ENCODE measurements at regions not wholly inside any gene's neighbourhood (a gene's known extent, or its start where the extent isn't known, plus 50 kb on each side); places are given as distances from the start of the nearest gene placed in this dataset.

DNA sequence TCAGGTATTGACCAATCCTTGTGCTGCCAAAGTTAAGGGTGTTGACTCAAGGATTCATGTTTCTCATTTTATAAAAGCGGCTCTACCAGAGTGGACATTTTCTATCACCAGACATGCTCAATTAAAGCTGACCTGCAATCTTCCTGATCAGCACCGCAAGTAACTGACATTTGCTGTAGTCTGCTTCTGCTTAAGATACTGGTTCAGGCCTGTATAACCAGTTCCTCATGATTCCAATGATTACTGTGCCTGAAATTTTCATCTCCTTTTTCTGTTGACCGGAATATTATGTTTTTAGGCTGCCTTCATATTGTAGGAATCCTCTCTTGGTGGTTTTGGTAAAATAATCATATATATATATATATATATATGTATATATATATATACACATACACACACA, 160.2 kb upstream of the SPIN4 start:
- ATAC-seq = no peak
- no peak for DNase-seq
- Mint-ChIP-seq H3K36me3 (ENCODE audit: insufficient read depth) (peaks cover 4% of the 10 kb centered on the region), H3K9me3 (no peaks in the 10 kb centered on the region), H3K4me3 (no peak overlapping the region), H3K27me3 (ENCODE audit: low read depth) (no peaks in the 10 kb centered on the region), H3K4me1 (ENCODE audit: low read depth) (peaks cover 13% of the 10 kb centered on the region)

DNA sequence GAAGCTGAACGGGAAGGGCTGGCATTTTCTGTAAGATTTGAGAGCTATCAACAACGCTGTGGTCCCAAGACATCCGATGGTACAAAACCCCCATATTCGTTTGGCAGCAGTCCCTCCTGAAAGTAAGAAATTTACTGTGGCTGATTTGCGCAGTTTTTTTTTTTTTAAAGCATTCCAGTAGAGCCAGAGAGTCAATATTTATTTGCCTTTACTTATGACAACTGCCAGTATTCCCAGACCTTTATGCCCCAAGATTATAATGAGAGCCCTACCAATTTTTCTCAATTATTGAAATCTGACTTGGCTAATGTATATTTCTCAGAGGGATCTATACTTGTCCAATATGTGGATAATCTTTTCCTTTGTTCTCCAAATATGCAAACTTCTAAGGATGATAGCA, 157.5 kb upstream of the SPIN4 start:
- Mint-ChIP-seq H3K36me3 (ENCODE audit: insufficient read depth) (peaks cover 4% of the 10 kb centered on the region), H3K4me3 (no peak overlapping the region), H3K4me1 (ENCODE audit: low read depth) (peaks cover 13% of the 10 kb centered on the region), H3K27me3 (ENCODE audit: low read depth) (no peaks in the 10 kb centered on the region), H3K9me3 (no peaks in the 10 kb centered on the region)
- ATAC-seq = no peak
- DNase-seq = no peak

DNA sequence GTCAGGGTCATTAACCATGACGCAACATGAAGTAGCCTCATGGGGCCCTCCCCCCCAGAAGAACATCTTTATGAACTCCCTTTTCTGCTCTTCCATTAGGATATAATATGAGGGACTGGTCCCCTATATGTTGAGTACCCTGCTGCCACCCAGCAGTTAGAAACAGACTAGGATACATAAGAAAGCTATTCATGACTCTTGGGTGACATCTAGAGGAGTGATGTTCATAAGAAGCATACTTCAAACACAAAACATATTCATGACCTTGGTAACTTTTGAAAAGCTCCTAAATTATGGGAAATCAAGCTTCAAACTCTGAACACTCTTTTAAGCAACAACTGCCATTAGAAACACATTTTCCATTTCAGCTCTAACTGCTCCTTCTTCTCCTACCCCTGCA, 155.2 kb upstream of the SPIN4 start:
- no peak overlapping the region for H3K4me3 Mint-ChIP-seq
- ATAC-seq (no peak), DNase-seq (no peak)
- no peaks in the 10 kb centered on the region for H3K9me3 Mint-ChIP-seq
- H3K36me3 Mint-ChIP-seq (ENCODE audit: insufficient read depth) = peaks cover 4% of the 10 kb centered on the region
- no peaks in the 10 kb centered on the region for H3K27me3 Mint-ChIP-seq (ENCODE audit: low read depth)
- H3K4me1 Mint-ChIP-seq (ENCODE audit: low read depth) = peaks cover 12% of the 10 kb centered on the region

DNA sequence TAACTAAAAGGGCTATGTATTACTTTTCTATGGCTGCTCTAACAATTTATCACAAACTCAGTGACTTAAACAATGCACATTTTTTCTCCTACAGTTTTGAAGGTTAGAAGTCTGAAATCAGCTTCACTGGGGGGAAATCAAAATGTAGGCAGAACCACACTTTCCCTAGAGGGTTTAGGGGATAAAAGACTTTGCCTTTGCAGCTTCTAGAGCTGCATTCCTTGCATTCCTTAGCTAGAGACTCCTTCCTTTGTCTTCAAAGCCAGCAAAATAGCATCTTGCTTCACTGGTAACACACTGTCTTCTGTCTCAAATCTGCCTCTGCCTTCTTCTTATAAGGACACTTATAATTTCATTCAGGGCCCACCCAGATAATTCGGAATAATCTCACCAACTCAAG, 152.4 kb upstream of the SPIN4 start:
- Mint-ChIP-seq H3K4me1 (ENCODE audit: low read depth) (peaks cover 6% of the 10 kb centered on the region), H3K27me3 (ENCODE audit: low read depth) (no peaks in the 10 kb centered on the region), H3K9me3 (no peaks in the 10 kb centered on the region), H3K4me3 (no peak overlapping the region), H3K36me3 (ENCODE audit: insufficient read depth) (peaks cover 5% of the 10 kb centered on the region)
- DNase-seq = no peak
- no peak for ATAC-seq

DNA sequence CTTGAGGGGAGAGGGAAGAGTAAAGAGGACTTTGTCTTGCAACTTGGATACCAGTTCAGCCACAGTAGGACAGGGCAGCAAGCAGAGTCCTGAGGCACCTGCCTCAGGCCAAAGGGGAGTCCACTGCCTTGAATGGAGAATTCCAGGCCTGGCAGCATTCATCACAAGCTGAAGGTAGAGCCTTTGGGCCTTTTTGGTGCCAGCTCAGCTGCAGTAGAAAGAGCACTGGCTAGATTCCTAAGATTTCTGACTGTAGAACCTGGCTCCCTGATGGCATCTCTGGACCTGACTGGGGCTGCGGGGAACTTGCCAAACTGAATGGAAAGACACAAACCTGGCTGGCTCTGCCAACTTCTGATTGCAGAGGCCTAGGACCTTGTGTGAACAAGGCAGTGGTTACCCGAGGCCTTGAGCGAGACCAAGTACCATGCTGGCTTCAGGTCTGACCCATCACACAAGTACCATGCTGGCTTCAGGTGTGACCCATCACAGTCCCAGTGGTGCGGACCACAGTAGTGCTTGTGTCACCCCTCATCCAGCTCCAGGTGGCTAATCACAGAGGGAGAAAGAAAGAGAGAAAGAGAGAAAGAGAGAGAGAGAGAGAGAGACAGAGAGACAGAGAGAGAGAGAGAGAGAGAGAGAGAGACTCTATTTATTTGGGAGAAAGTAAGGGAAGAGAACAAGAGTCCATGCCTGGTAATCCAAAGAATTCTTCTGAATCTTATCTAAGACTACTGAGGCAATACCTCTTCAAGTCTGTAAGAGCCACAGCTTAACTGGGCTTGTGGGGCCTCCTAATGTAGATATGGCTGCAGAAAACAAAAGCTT, 137.6 kb upstream of the SPIN4 start:
- no peak overlapping the region for H3K4me3 Mint-ChIP-seq
- no peaks in the 10 kb centered on the region for H3K27me3 Mint-ChIP-seq (ENCODE audit: low read depth)
- no peak for DNase-seq
- H3K4me1 Mint-ChIP-seq (ENCODE audit: low read depth) = peaks cover 2% of the 10 kb centered on the region
- H3K9me3 Mint-ChIP-seq = no peaks in the 10 kb centered on the region
- peaks cover 25% of the 10 kb centered on the region for H3K36me3 Mint-ChIP-seq (ENCODE audit: insufficient read depth)
- ATAC-seq = no peak

DNA sequence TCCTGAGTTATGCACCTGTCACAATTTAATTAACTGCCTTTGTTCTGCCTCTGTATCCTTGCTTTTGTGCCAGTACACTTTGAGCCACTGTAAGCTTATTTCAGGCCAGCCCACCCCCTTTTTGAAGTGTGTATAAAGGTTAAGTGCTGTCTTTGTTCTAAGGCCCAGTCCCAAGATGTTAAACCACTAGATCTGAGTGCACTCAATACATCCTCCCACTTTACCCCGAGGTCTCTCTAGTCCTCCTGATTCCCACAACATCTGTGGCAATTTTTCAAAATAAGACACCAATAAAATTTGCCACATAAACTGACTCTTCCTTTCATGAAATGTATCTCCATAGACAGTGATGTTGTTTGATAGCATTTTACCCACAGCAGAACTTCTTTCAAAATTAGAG, 124.1 kb upstream of the SPIN4 start:
- peaks cover 35% of the 10 kb centered on the region for H3K36me3 Mint-ChIP-seq (ENCODE audit: insufficient read depth)
- no peak for DNase-seq
- no peaks in the 10 kb centered on the region for H3K4me1 Mint-ChIP-seq (ENCODE audit: low read depth)
- no peak for ATAC-seq
- no peak overlapping the region for H3K4me3 Mint-ChIP-seq
- H3K27me3 Mint-ChIP-seq (ENCODE audit: low read depth) = no peaks in the 10 kb centered on the region
- H3K9me3 Mint-ChIP-seq = peaks cover 24% of the 10 kb centered on the region

DNA sequence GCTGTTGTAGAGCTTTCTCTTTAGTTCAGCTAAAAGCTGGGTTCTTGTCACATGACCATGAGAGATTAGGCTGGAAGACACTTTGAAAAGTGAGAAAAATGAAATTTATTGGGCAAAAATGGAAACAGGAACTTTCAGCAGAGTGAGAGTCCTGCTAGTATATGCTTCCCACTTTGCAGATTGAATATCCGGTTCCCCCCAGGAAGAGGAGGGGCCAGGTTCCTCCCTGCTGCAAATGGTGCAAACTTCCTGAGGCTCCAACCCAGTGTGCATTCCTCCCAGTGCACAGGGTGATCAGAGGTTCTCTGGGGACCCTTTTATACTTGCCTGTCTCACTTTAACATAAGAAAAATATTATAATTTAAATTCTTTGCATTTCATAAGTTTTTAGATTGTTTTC, 119.9 kb upstream of the SPIN4 start:
- ATAC-seq = no peak
- Mint-ChIP-seq H3K27me3 (ENCODE audit: low read depth) (no peaks in the 10 kb centered on the region), H3K4me1 (ENCODE audit: low read depth) (no peaks in the 10 kb centered on the region), H3K36me3 (ENCODE audit: insufficient read depth) (peaks cover 20% of the 10 kb centered on the region), H3K4me3 (no peak overlapping the region), H3K9me3 (peaks cover 10% of the 10 kb centered on the region)
- DNase-seq = no peak

DNA sequence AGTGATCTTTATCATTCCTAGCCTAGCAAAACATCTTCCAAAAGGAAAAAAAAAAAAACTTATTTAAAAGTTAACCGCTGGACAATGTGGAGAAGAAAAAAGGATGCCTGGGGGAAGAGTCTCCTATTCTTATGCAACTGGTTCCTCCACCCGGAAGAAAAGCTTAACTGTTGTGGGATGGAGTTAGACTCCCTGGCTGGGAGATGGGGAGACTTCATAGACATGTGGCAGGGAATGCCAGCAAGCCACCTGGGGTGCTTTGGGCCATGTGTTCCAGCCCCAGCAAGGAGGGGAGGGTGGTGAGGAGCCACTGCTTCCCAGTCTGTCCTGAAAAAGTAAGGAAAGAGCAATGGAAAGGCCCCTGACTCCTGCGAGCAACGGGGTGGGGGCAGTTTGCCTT, 119.4 kb upstream of the SPIN4 start:
- Mint-ChIP-seq H3K9me3 (peaks cover 5% of the 10 kb centered on the region), H3K36me3 (ENCODE audit: insufficient read depth) (peaks cover 17% of the 10 kb centered on the region), H3K4me1 (ENCODE audit: low read depth) (no peaks in the 10 kb centered on the region), H3K4me3 (no peak overlapping the region), H3K27me3 (ENCODE audit: low read depth) (no peaks in the 10 kb centered on the region)
- ATAC-seq (no peak), DNase-seq (no peak)

DNA sequence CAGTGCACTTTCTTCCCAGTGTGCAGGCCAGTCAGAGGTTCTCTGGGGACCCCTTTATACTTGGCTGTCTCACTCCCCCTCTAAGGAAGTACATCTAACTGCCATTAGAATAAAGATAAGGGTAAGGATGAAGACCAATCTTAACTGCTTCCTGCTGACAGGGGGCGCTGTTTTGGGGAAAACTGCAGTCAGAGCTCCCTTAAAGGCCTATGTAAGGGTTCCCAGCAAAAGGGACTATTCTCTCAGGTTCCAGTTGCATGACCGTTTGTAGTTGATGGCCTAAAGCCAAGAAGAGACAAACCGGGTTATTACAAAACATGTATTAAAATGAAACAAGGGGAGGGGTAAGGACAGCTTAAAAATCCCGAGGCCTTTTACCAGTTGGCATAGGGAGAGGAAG, 115.6 kb upstream of the SPIN4 start:
- Mint-ChIP-seq H3K4me1 (ENCODE audit: low read depth) (no peaks in the 10 kb centered on the region), H3K4me3 (no peak overlapping the region), H3K27me3 (ENCODE audit: low read depth) (no peaks in the 10 kb centered on the region)

DNA sequence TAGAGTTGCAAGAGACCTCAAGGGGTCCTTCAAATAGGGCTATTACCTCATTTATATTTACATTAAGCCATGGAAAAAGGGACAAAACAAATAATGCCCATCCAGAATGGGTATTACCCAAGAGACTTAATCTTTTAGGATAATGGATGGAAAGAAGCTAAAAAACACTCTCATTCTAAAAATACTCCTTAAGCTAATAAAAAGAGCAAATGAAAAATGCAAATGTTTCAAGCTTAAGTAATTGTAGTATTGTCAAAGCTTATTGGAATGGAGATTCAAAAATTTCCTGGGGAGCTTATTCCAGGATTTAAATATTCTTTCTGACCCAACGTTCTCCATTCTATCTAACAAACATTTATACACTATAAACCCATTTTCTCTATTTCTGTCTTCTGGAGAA, 107.8 kb upstream of the SPIN4 start:
- Mint-ChIP-seq H3K36me3 (ENCODE audit: insufficient read depth) (peaks cover 21% of the 10 kb centered on the region), H3K27me3 (ENCODE audit: low read depth) (no peaks in the 10 kb centered on the region), H3K4me1 (ENCODE audit: low read depth) (no peaks in the 10 kb centered on the region), H3K4me3 (no peak overlapping the region), H3K9me3 (peaks cover 18% of the 10 kb centered on the region)
- no peak for ATAC-seq
- DNase-seq = no peak

More for the DNA sequence above, 115.6 kb upstream of the SPIN4 start:
- ATAC-seq (no peak), DNase-seq (no peak)
- Mint-ChIP-seq H3K36me3 (ENCODE audit: insufficient read depth) (peaks cover 12% of the 10 kb centered on the region), H3K9me3 (no peaks in the 10 kb centered on the region)

DNA sequence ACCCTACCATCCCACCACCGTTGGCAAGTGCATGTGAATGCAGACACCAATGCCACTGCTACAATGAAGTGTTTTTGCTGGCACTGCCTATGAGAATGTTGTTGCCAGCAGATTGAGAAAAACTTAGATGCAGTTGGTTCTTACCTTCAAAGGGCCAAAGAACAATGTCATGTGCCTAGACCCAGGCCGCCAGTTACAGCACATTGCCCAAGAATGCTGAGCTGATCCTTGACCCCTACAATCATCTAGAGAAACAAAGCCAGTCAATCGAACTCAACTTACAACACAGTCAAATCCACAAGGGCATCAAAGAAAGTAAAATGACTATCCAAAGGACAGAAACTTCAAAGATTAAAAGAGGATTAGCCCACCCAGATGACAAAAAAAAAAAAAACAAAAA, 102.4 kb upstream of the SPIN4 start:
- DNase-seq (no peak), ATAC-seq (no peak)
- H3K9me3 Mint-ChIP-seq = peaks cover 26% of the 10 kb centered on the region
- peaks cover 33% of the 10 kb centered on the region for H3K36me3 Mint-ChIP-seq (ENCODE audit: insufficient read depth)
- no peaks in the 10 kb centered on the region for H3K27me3 Mint-ChIP-seq (ENCODE audit: low read depth)
- H3K4me1 Mint-ChIP-seq (ENCODE audit: low read depth) = no peaks in the 10 kb centered on the region
- H3K4me3 Mint-ChIP-seq = no peak overlapping the region

DNA sequence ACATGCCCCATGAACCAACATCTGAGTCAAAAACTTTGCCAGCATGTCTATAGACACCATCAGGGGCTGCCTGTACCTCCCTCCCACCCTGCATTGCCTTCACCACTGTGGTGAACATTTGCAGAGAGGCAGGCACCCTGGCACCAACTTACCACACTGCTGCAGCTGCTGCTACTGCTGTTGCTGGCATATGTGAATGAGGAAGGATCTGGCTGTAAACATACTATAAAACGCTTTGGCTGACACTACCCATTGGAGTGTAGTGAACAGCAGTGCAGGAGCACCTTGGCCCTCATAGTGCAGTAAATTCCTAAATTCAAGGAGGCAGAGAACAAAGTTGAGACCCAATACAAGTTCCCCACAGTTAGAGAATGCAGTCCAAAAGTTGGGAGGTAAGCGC, 90.6 kb upstream of the SPIN4 start:
- peaks cover 23% of the 10 kb centered on the region for H3K36me3 Mint-ChIP-seq (ENCODE audit: insufficient read depth)
- H3K4me3 Mint-ChIP-seq = no peak overlapping the region
- DNase-seq (no peak), ATAC-seq (no peak)
- no peaks in the 10 kb centered on the region for H3K27me3 Mint-ChIP-seq (ENCODE audit: low read depth)
- H3K4me1 Mint-ChIP-seq (ENCODE audit: low read depth) = peaks cover 2% of the 10 kb centered on the region
- peaks cover 16% of the 10 kb centered on the region for H3K9me3 Mint-ChIP-seq

DNA sequence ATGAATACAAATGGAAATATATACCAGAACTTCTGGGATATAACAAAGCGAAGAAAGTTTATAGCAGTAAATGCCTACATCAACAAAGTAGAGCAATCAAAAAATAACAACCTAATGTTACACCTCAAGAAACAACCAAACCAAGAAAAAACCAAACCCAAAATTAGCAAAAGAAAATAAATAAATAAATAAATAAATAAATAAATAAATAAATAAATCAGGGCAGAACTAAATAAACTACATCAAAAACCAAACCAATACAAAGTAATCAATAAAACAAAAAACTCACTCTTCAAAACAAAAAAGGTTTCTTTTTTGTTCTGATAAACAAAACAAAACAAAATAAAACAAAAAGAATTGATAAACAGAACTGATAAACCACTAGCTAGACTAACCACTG, 88.4 kb upstream of the SPIN4 start:
- Mint-ChIP-seq H3K9me3 (peaks cover 14% of the 10 kb centered on the region), H3K4me3 (no peak overlapping the region), H3K27me3 (ENCODE audit: low read depth) (no peaks in the 10 kb centered on the region), H3K4me1 (ENCODE audit: low read depth) (peaks cover 2% of the 10 kb centered on the region), H3K36me3 (ENCODE audit: insufficient read depth) (peaks cover 25% of the 10 kb centered on the region)
- no peak for ATAC-seq
- no peak for DNase-seq

DNA sequence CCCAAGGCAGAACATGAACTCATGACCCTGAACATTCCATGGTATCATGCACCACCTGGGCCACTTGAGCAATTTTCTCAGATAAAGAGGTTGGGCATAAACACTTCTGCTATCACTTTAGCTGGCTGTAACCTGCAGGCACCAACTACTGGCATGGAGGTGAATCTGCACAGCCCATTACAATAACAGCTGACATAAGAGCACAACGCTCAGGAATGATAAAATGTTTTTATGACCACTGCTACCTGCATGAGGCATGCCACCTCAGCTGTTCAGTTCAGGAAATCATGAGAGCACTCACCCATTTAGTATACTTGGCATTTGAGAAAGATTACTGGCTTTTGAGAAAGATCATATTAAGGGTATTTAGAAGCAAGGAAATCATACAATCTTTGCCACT, 85.7 kb upstream of the SPIN4 start:
- ATAC-seq (no peak), DNase-seq (no peak)
- H3K4me1 Mint-ChIP-seq (ENCODE audit: low read depth) = peaks cover 2% of the 10 kb centered on the region
- H3K27me3 Mint-ChIP-seq (ENCODE audit: low read depth) = no peaks in the 10 kb centered on the region
- peaks cover 26% of the 10 kb centered on the region for H3K36me3 Mint-ChIP-seq (ENCODE audit: insufficient read depth)
- no peak overlapping the region for H3K4me3 Mint-ChIP-seq
- H3K9me3 Mint-ChIP-seq = peaks cover 5% of the 10 kb centered on the region

DNA sequence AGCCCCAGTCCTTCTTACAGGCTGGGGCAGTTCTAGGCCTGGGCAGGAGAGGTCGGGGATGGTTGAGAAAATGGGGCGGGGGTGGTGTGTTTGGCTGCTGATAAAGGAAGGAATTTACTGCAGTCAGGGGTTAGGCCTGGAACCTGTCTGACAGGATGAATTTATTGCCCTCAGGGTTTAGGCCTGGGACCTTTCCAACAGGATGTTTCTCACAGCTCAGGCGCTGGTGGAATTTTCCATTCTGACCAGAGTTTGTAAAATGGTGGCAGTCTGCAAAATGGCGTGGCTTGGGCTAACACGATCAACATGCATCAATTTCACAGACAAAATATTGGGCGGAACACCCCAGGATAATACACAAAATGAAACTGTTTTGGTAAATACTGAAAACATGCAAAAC, 83.5 kb upstream of the SPIN4 start:
- H3K27me3 Mint-ChIP-seq (ENCODE audit: low read depth) = no peaks in the 10 kb centered on the region
- no peaks in the 10 kb centered on the region for H3K9me3 Mint-ChIP-seq

More for the DNA sequence above, 83.5 kb upstream of the SPIN4 start:
- Mint-ChIP-seq H3K36me3 (ENCODE audit: insufficient read depth) (peaks cover 15% of the 10 kb centered on the region), H3K4me1 (ENCODE audit: low read depth) (no peaks in the 10 kb centered on the region), H3K4me3 (no peak overlapping the region)
- DNase-seq = no peak
- no peak for ATAC-seq
